Stimulated activated CD4-positive, alpha-beta T cell treated with anti-CD3 and anti-CD28 coated beads, Interleukin-2, amount 100 ng/mL, for 24 hours (primary cell): ENCODE measurements at regions not wholly inside any gene's neighbourhood (a gene's known extent, or its start where the extent isn't known, plus 50 kb on each side); places are given as distances from the start of the nearest gene placed in this dataset.
"Not testable (repeated sequence)": the region's sequence is repeated elsewhere in the genome, so short reads cannot be mapped to it uniquely, and the experiment has no call there.

Experiments used
- DNase-seq, 2 donors: peaks; one replicate each; pipeline ENCODE4 v3.0.0-alpha.2; 2020

DNA sequence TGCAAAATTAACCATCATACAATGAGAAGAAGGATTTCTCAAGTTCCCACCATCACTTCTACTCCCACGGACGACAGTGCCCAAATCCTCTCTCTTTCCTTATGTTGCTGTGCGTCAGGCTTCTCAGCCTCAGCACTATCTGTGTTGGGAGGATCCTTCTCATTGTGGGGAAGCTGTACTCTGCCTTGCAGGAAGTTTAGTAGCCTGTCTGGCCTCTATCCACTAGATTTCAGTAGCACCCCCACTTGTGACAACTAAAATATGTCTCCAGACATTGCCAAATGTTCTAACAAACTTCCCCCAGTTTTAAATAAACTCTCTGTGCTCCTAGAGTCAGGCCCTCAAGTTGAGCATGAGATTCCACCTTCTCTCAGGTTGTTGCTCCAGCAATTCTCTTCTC, 545.9 kb upstream of the ZFP42 start:
- DNase-seq = no peak

- DNase-seq = no peak
These were observed 543.8 kb upstream of the ZFP42 start for GRCh38 chr4:187451776-187452175.

- DNase-seq = no peak
These were observed 535.6 kb upstream of the ZFP42 start for GRCh38 chr4:187460016-187460415.

DNA sequence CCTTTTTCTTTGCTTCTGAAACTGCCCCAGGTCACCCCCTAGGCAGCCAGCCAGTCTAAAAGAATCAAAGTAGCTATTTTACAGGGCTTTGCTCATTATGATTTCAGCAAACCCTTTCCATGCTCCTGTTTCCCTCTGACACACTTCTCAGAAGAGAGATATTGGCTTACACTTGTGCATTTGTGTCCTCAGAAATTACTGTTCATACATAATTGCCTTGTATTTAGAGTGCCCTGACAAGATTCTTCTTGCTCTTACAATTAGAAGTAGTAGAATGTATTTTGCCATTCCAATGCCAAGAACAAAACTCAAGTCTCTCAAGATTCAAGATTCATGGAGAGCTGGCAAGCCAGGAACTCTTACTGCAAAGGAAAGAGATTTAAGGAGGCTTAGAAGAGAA, 531.0 kb upstream of the ZFP42 start:
- DNase-seq = no peak

DNA sequence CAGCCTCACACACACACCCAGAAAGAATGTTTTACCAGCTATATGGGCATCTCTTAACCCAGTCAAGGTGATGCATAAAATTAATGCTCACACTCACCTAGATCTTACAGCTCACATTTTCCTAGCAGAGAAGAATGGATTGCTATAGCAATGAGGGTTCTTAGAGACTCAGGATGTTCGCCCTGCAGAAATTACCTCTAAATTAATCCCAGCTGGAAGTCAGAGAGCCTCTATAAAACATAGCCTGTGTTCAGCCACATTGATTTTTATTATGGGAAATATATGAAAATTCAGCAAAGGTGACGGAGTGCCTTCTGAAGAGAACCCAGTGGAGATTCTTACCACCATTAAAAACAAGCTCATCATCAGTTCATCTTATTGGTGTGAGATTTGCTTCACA, 528.3 kb upstream of the ZFP42 start:
- DNase-seq = no peak

GRCh38 chr4:187469627-187470026, 525.9 kb upstream of the ZFP42 start:
- DNase-seq = no peak

- DNase-seq = no peak
These were observed 525.5 kb upstream of the ZFP42 start for GRCh38 chr4:187470061-187470460.

DNA sequence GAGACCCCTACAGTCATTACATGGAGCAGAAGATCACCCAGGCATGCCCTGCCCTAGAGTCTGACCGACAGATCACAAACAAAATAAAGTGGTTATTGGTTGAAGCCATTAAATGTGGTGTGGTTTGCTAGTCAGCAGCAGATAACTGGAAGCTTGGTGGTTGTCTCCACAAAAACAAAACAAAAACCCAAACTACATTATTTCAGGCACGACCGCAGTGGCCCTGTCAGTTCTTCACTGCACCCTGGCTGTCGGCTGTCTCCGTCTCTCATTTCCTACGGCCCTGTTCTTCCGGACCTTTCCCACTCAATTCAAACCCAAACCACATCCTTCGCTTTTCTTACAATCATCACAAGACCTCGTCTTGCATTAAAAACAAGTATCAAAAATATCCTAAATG, 521.3 kb upstream of the ZFP42 start:
- DNase-seq = no peak

- DNase-seq = no peak
These were observed 519.7 kb upstream of the ZFP42 start for GRCh38 chr4:187475901-187476300.

- DNase-seq = no peak
These were observed 518.3 kb upstream of the ZFP42 start for GRCh38 chr4:187477224-187477623.

DNA sequence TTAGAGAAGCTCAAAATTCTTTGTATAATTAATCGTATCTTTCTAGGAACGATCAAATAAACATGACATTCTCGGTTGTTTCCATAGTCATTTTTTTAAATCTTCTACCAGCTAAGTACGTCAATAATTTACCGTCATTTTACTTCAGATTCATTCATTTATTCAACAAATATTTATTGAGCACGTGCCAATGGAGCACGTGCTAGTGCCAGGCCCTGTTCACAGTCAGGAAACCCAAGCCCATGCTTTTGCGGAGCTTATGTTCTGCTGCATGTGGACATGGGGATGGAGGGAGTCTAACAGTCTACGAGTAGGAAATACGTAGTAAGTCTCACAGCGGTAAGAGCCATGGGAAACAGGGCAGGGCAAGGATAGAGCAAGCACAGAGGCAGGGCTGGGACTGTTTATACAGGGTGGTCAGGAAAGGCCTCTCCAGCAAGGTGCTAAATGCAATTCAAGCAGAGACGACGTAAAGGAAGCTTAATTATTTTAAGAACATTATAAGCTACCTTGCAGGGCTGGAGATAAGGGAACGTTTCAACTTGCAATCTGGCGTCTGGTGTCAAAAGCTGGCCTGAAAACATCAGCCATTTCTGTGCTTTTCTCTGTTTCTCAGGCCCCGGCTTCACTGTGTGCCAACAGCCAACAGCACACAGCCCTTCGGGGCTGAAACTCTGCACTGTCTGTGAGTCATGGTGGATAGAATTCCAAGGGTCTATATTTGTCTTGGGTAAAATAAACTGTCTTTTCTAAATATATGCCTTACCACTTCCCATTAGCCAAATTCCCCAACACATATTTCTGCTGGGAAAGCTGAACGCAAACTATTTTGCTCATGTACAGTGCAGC, 517.1 kb upstream of the ZFP42 start:
- no peak for DNase-seq

- no peak for DNase-seq
These were observed 516.1 kb upstream of the ZFP42 start for GRCh38 chr4:187479511-187479910.

GRCh38 chr4:187480146-187481145, 515.1 kb upstream of the ZFP42 start:
- no peak for DNase-seq

GRCh38 chr4:187484186-187484585, 511.4 kb upstream of the ZFP42 start:
- no peak for DNase-seq

- DNase-seq = no peak
These were observed 509.9 kb upstream of the ZFP42 start for GRCh38 chr4:187485676-187486075.

DNA sequence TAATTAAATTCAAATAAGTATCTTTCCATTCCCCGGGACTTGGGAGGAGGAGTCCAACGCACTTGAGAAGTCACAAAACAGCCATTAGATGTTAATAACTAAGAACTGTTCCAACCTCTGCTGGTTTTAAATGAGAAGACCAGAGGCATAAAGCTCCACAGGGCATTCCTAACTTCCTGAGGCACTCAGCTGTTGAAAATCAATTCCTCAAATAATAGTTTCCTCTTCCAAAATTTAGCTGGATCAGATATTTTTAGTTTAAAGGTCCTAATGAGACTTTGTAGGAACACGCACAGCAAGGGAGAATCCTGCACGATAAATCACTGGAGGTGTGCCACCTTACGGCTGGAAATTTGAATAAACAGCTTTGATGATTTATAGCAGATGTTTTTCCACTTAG, 504.3 kb upstream of the ZFP42 start:
- no peak for DNase-seq

- DNase-seq = no peak
These were observed 503.6 kb upstream of the ZFP42 start for GRCh38 chr4:187491959-187492358.

DNA sequence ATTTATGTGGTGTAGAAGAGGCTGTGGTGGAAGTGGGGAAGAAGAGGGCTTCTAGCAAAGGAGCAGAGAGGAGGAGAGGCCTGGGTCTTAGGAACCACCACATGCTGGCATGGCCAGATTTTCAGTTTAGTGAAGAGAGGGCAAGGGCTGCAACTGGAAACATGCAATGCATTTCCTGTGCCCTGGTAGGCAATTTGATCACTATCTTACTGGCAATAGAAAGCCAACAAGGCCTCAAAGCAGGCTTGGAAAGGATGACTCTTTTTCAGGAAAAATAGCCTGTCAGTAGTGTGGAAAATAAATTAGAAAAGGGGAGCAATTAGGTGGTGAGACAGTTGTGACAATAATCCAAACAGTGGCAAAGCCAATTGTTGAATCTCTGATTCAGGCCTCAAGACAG, 501.9 kb upstream of the ZFP42 start:
- DNase-seq = no peak

- no peak for DNase-seq
These were observed 495.6 kb upstream of the ZFP42 start for GRCh38 chr4:187499956-187500355.

- no peak for DNase-seq
These were observed 494.8 kb upstream of the ZFP42 start for GRCh38 chr4:187500796-187501195.

DNA sequence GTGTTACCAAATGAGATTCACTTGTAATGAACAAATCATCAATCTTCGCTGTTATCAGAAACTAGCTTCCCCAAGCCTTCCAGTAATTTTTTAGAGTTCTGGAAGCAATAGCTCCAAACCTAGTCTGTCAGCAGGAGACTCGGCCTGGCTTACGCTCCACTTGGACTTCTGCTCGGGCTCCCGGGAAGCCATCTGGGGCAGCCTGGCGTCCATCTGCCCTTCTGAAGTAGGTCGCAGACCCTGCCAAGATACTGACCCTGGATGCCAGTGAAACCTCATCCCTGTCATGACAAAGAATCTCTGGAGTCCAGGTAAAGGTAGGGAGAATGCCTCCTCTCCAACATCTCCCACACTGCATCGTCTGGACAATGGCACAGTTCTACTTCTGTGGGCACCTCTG, 493.8 kb upstream of the ZFP42 start:
- no peak for DNase-seq

- no peak for DNase-seq
These were observed 490.4 kb upstream of the ZFP42 start for GRCh38 chr4:187504974-187505797.

DNA sequence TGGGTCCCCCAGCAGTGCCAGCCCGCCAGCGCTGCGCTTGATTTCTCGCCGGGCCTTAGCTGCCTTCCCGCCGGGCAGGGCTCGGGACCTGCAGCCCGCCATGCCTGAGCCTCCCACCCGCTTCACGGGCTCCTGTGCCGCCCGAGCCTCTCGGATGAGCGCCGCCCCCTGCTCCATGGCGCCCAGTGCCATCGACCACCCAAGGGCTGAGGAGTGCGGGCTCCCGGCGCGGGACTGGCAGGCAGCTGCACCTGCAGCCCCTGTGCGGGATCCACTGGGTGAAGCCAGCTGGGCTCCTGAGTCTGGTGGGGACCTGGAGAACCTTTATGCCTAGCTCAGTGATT, 489.8 kb upstream of the ZFP42 start:
- DNase-seq = not testable (repeated sequence)
